ENCODE measurements at regions not wholly inside any gene's neighbourhood (a gene's known extent, or its start where the extent isn't known, plus 50 kb on each side); places are given as distances from the start of the nearest gene placed in this dataset.

- Histone ChIP-seq H3K4me3 (ENCODE audit: low read length) (no peak overlapping the region), H3K27ac (ENCODE audit: low read depth, low read length) (no peak overlapping the region), H3K27me3 (ENCODE audit: insufficient read depth, low read length) (no peaks in the 10 kb centered on the region), H3K36me3 (ENCODE audit: insufficient read depth, low read length) (no peaks in the 10 kb centered on the region), H3K9me3 (ENCODE audit: insufficient read depth, low read depth, low read length) (no peaks in the 10 kb centered on the region), H3K4me1 (ENCODE audit: insufficient read depth, low read length) (peaks cover 12% of the 10 kb centered on the region), H3K9ac (ENCODE audit: low read depth, low read length) (no peak overlapping the region)
- WGBS: 62% methylated on average over 2 of the region's 2 CpGs
Observed at GRCh38 chr18:22856870-22857269, 76.3 kb upstream of the RBBP8 start.

GRCh38 chr18:22858121-22858520, 75.0 kb upstream of the RBBP8 start:
- no peaks in the 10 kb centered on the region for H3K27me3 ChIP-seq (ENCODE audit: insufficient read depth, low read length)
- H3K9ac ChIP-seq (ENCODE audit: low read depth, low read length): no peak overlapping the region
- no CpG with 5 or more reads among the region's 1 CpG for WGBS
- no peaks in the 10 kb centered on the region for H3K9me3 ChIP-seq (ENCODE audit: insufficient read depth, low read depth, low read length)
- H3K4me1 ChIP-seq (ENCODE audit: insufficient read depth, low read length): peaks cover 12% of the 10 kb centered on the region
- no peak overlapping the region for H3K27ac ChIP-seq (ENCODE audit: low read depth, low read length)
- no peaks in the 10 kb centered on the region for H3K36me3 ChIP-seq (ENCODE audit: insufficient read depth, low read length)
- H3K4me3 ChIP-seq (ENCODE audit: low read length): no peak overlapping the region

GRCh38 chr18:22860807-22861206, 72.3 kb upstream of the RBBP8 start:
- Histone ChIP-seq H3K4me3 (ENCODE audit: low read length) (no peak overlapping the region), H3K9me3 (ENCODE audit: insufficient read depth, low read depth, low read length) (no peaks in the 10 kb centered on the region), H3K27me3 (ENCODE audit: insufficient read depth, low read length) (no peaks in the 10 kb centered on the region), H3K27ac (ENCODE audit: low read depth, low read length) (no peak overlapping the region), H3K4me1 (ENCODE audit: insufficient read depth, low read length) (peaks cover 12% of the 10 kb centered on the region), H3K9ac (ENCODE audit: low read depth, low read length) (no peak overlapping the region), H3K36me3 (ENCODE audit: insufficient read depth, low read length) (no peaks in the 10 kb centered on the region)
- WGBS: 97% methylated on average over 3 of the region's 3 CpGs

- Histone ChIP-seq H3K4me3 (ENCODE audit: low read length) (no peak overlapping the region), H3K9ac (ENCODE audit: low read depth, low read length) (no peak overlapping the region), H3K36me3 (ENCODE audit: insufficient read depth, low read length) (no peaks in the 10 kb centered on the region), H3K4me1 (ENCODE audit: insufficient read depth, low read length) (no peaks in the 10 kb centered on the region), H3K27ac (ENCODE audit: low read depth, low read length) (no peak overlapping the region), H3K9me3 (ENCODE audit: insufficient read depth, low read depth, low read length) (no peaks in the 10 kb centered on the region), H3K27me3 (ENCODE audit: insufficient read depth, low read length) (no peaks in the 10 kb centered on the region)
- 92% methylated on average over 7 of the region's 7 CpGs for WGBS
Observed at GRCh38 chr18:22865354-22866116, 67.6 kb upstream of the RBBP8 start.

- Histone ChIP-seq H3K9ac (ENCODE audit: low read depth, low read length) (no peak overlapping the region), H3K36me3 (ENCODE audit: insufficient read depth, low read length) (no peaks in the 10 kb centered on the region), H3K4me1 (ENCODE audit: insufficient read depth, low read length) (peaks cover 6% of the 10 kb centered on the region; the same call in 1 of the 2 replicates), H3K4me3 (ENCODE audit: low read length) (no peak overlapping the region), H3K27ac (ENCODE audit: low read depth, low read length) (no peak overlapping the region), H3K9me3 (ENCODE audit: insufficient read depth, low read depth, low read length) (no peaks in the 10 kb centered on the region), H3K27me3 (ENCODE audit: insufficient read depth, low read length) (no peaks in the 10 kb centered on the region)
- whole genome bisulfite sequencing: 98% methylated on average over 1 of the region's 1 CpG
Observed at GRCh38 chr18:22868831-22869230, 64.3 kb upstream of the RBBP8 start.

- WGBS: 93% methylated on average over 1 of the region's 1 CpG
Observed at GRCh38 chr18:22871809-22872525, 61.2 kb upstream of the RBBP8 start.

GRCh38 chr18:22872900-22873537, 60.1 kb upstream of the RBBP8 start:
- Histone ChIP-seq H3K4me3 (ENCODE audit: low read length) (no peak overlapping the region), H3K27me3 (ENCODE audit: insufficient read depth, low read length) (no peaks in the 10 kb centered on the region), H3K36me3 (ENCODE audit: insufficient read depth, low read length) (no peaks in the 10 kb centered on the region), H3K4me1 (ENCODE audit: insufficient read depth, low read length) (peaks cover 6% of the 10 kb centered on the region; the same call in 1 of the 2 replicates), H3K27ac (ENCODE audit: low read depth, low read length) (no peak overlapping the region), H3K9ac (ENCODE audit: low read depth, low read length) (no peak overlapping the region), H3K9me3 (ENCODE audit: insufficient read depth, low read depth, low read length) (no peaks in the 10 kb centered on the region)
- 86% methylated on average over 8 of the region's 8 CpGs for WGBS

More at GRCh38 chr18:22871809-22872525, 61.2 kb upstream of the RBBP8 start:
- Histone ChIP-seq H3K36me3 (ENCODE audit: insufficient read depth, low read length) (no peaks in the 10 kb centered on the region), H3K9ac (ENCODE audit: low read depth, low read length) (no peak overlapping the region), H3K4me3 (ENCODE audit: low read length) (no peak overlapping the region), H3K27ac (ENCODE audit: low read depth, low read length) (no peak overlapping the region), H3K27me3 (ENCODE audit: insufficient read depth, low read length) (no peaks in the 10 kb centered on the region), H3K9me3 (ENCODE audit: insufficient read depth, low read depth, low read length) (no peaks in the 10 kb centered on the region), H3K4me1 (ENCODE audit: insufficient read depth, low read length) (peaks cover 6% of the 10 kb centered on the region; the same call in 1 of the 2 replicates)

- Histone ChIP-seq H3K9me3 (ENCODE audit: insufficient read depth, low read depth, low read length) (no peaks in the 10 kb centered on the region), H3K4me1 (ENCODE audit: insufficient read depth, low read length) (peaks cover 12% of the 10 kb centered on the region; the same call in 1 of the 2 replicates), H3K27me3 (ENCODE audit: insufficient read depth, low read length) (no peaks in the 10 kb centered on the region), H3K27ac (ENCODE audit: low read depth, low read length) (no peak overlapping the region), H3K9ac (ENCODE audit: low read depth, low read length) (no peak overlapping the region), H3K4me3 (ENCODE audit: low read length) (no peak overlapping the region), H3K36me3 (ENCODE audit: insufficient read depth, low read length) (no peaks in the 10 kb centered on the region)
- 74% methylated on average over 3 of the region's 3 CpGs for WGBS
Observed at GRCh38 chr18:22879293-22879692, 53.8 kb upstream of the RBBP8 start.

- H3K27ac ChIP-seq (ENCODE audit: low read depth, low read length): no peak overlapping the region
- no peak overlapping the region for H3K9ac ChIP-seq (ENCODE audit: low read depth, low read length)
- no peaks in the 10 kb centered on the region for H3K36me3 ChIP-seq (ENCODE audit: insufficient read depth, low read length)
- H3K9me3 ChIP-seq (ENCODE audit: insufficient read depth, low read depth, low read length): peaks cover 14% of the 10 kb centered on the region
- no peak overlapping the region for H3K4me3 ChIP-seq (ENCODE audit: low read length)
- H3K4me1 ChIP-seq (ENCODE audit: insufficient read depth, low read length): peaks cover 12% of the 10 kb centered on the region; the same call in 1 of the 2 replicates
- H3K27me3 ChIP-seq (ENCODE audit: insufficient read depth, low read length): no peaks in the 10 kb centered on the region
Observed at GRCh38 chr18:22882084-22882483, 51.0 kb upstream of the RBBP8 start.

GRCh38 chr18:22883179-22883578, 49.9 kb upstream of the RBBP8 start:
- H3K4me3 ChIP-seq (ENCODE audit: low read length): no peak overlapping the region
- H3K9ac ChIP-seq (ENCODE audit: low read depth, low read length): no peak overlapping the region
- H3K27me3 ChIP-seq (ENCODE audit: insufficient read depth, low read length): no peaks in the 10 kb centered on the region
- H3K36me3 ChIP-seq (ENCODE audit: insufficient read depth, low read length): no peaks in the 10 kb centered on the region
- H3K4me1 ChIP-seq (ENCODE audit: insufficient read depth, low read length): peaks cover 12% of the 10 kb centered on the region; the same call in 1 of the 2 replicates
- 93% methylated on average over 2 of the region's 2 CpGs for WGBS
- H3K27ac ChIP-seq (ENCODE audit: low read depth, low read length): no peak overlapping the region
- peaks cover 14% of the 10 kb centered on the region for H3K9me3 ChIP-seq (ENCODE audit: insufficient read depth, low read depth, low read length)
